ENCODE measurements at regions not wholly inside any gene's neighbourhood (a gene's known extent, or its start where the extent isn't known, plus 50 kb on each side); places are given as distances from the start of the nearest gene placed in this dataset.

- TF ChIP-seq CTCF (IDR thresholded peaks at IDR 0.05) (no peak), ZFX (IDR thresholded peaks at IDR 0.05; ENCODE audit: borderline replicate concordance) (no peak)
These were observed 187.9 kb downstream of the SEC23A start for GRCh38 chr14:38915125-38915524.

All from 22Rv1 (cell line).